GM12892 (cell line): ENCODE measurements at regions not wholly inside any gene's neighbourhood (a gene's known extent, or its start where the extent isn't known, plus 50 kb on each side); places are given as distances from the start of the nearest gene placed in this dataset.

Source experiments
- POLR2A ChIP-seq: IDR thresholded peaks from 2 replicates; pipeline ENCODE4 v1.6.1; 2011; ENCODE audit warnings: low read depth, low read length, control low read depth
- POLR2AphosphoS5 ChIP-seq: IDR thresholded peaks from 2 replicates; pipeline ENCODE4 v1.6.1; 2011; ENCODE audit warnings: low read depth, low read length, control low read depth

GRCh38 chr6:86744048-86744447 is 193.3 kb upstream of the HTR1E start:
- TF ChIP-seq POLR2A: no peak
- TF ChIP-seq POLR2AphosphoS5: no peak
